ENCODE measurements at regions not wholly inside any gene's neighbourhood (a gene's known extent, or its start where the extent isn't known, plus 50 kb on each side); places are given as distances from the start of the nearest gene placed in this dataset.

- Histone ChIP-seq H3K27me3 (ENCODE audit: control insufficient read depth in 1 of 2, insufficient read depth in 2 of 2, low read length in 2 of 2) (no peaks in the 10 kb centered on the region), H3K4me3 (ENCODE audit: low read depth in 1 of 2, low read length in 2 of 2) (no peak overlapping the region), H3K27ac (ENCODE audit: low read depth, low read length) (no peak overlapping the region), H3K36me3 (ENCODE audit: control insufficient read depth in 1 of 2, insufficient read depth in 2 of 2, low read length in 2 of 2) (no peaks in the 10 kb centered on the region), H3K9ac (ENCODE audit: low read depth in 1 of 2, low read length in 2 of 2) (no peak overlapping the region), H3K9me3 (ENCODE audit: control insufficient read depth in 1 of 2, low read length in 2 of 2) (no peaks in the 10 kb centered on the region), H3K4me1 (ENCODE audit: control insufficient read depth in 1 of 2, insufficient read depth in 2 of 2, low read length in 2 of 2) (no peaks in the 10 kb centered on the region)
These were observed 845.9 kb downstream of the SUCLG1 start for GRCh38 chr2:83613178-83613577.

GRCh38 chr2:83602753-83603152, 856.3 kb downstream of the SUCLG1 start:
- H3K27ac ChIP-seq (ENCODE audit: low read depth, low read length): no peak overlapping the region
- H3K4me3 ChIP-seq (ENCODE audit: low read depth in 1 of 2, low read length in 2 of 2): no peak overlapping the region
- no peak overlapping the region for H3K9ac ChIP-seq (ENCODE audit: low read depth in 1 of 2, low read length in 2 of 2)
- H3K4me1 ChIP-seq (ENCODE audit: control insufficient read depth in 1 of 2, insufficient read depth in 2 of 2, low read length in 2 of 2): no peaks in the 10 kb centered on the region
- H3K9me3 ChIP-seq (ENCODE audit: control insufficient read depth in 1 of 2, low read length in 2 of 2): no peaks in the 10 kb centered on the region
- no peaks in the 10 kb centered on the region for H3K36me3 ChIP-seq (ENCODE audit: control insufficient read depth in 1 of 2, insufficient read depth in 2 of 2, low read length in 2 of 2)
- no peaks in the 10 kb centered on the region for H3K27me3 ChIP-seq (ENCODE audit: control insufficient read depth in 1 of 2, insufficient read depth in 2 of 2, low read length in 2 of 2)

- no peak overlapping the region for H3K27ac ChIP-seq (ENCODE audit: low read depth, low read length)
- no peaks in the 10 kb centered on the region for H3K4me1 ChIP-seq (ENCODE audit: control insufficient read depth in 1 of 2, insufficient read depth in 2 of 2, low read length in 2 of 2)
- H3K36me3 ChIP-seq (ENCODE audit: control insufficient read depth in 1 of 2, insufficient read depth in 2 of 2, low read length in 2 of 2): no peaks in the 10 kb centered on the region
- H3K9me3 ChIP-seq (ENCODE audit: control insufficient read depth in 1 of 2, low read length in 2 of 2): no peaks in the 10 kb centered on the region
- no peak overlapping the region for H3K4me3 ChIP-seq (ENCODE audit: low read depth in 1 of 2, low read length in 2 of 2)
- H3K9ac ChIP-seq (ENCODE audit: low read depth in 1 of 2, low read length in 2 of 2): no peak overlapping the region
- no peaks in the 10 kb centered on the region for H3K27me3 ChIP-seq (ENCODE audit: control insufficient read depth in 1 of 2, insufficient read depth in 2 of 2, low read length in 2 of 2)
These were observed 862.3 kb downstream of the SUCLG1 start for GRCh38 chr2:83596592-83597282.

GRCh38 chr2:83595926-83596325, 863.2 kb downstream of the SUCLG1 start:
- Histone ChIP-seq H3K4me3 (ENCODE audit: low read depth in 1 of 2, low read length in 2 of 2) (no peak overlapping the region), H3K27ac (ENCODE audit: low read depth, low read length) (no peak overlapping the region), H3K36me3 (ENCODE audit: control insufficient read depth in 1 of 2, insufficient read depth in 2 of 2, low read length in 2 of 2) (no peaks in the 10 kb centered on the region), H3K4me1 (ENCODE audit: control insufficient read depth in 1 of 2, insufficient read depth in 2 of 2, low read length in 2 of 2) (no peaks in the 10 kb centered on the region), H3K9me3 (ENCODE audit: control insufficient read depth in 1 of 2, low read length in 2 of 2) (no peaks in the 10 kb centered on the region), H3K27me3 (ENCODE audit: control insufficient read depth in 1 of 2, insufficient read depth in 2 of 2, low read length in 2 of 2) (no peaks in the 10 kb centered on the region), H3K9ac (ENCODE audit: low read depth in 1 of 2, low read length in 2 of 2) (no peak overlapping the region)

- Histone ChIP-seq H3K27me3 (ENCODE audit: control insufficient read depth in 1 of 2, insufficient read depth in 2 of 2, low read length in 2 of 2) (no peaks in the 10 kb centered on the region), H3K4me1 (ENCODE audit: control insufficient read depth in 1 of 2, insufficient read depth in 2 of 2, low read length in 2 of 2) (no peaks in the 10 kb centered on the region), H3K9me3 (ENCODE audit: control insufficient read depth in 1 of 2, low read length in 2 of 2) (no peaks in the 10 kb centered on the region), H3K9ac (ENCODE audit: low read depth in 1 of 2, low read length in 2 of 2) (no peak overlapping the region), H3K36me3 (ENCODE audit: control insufficient read depth in 1 of 2, insufficient read depth in 2 of 2, low read length in 2 of 2) (no peaks in the 10 kb centered on the region), H3K4me3 (ENCODE audit: low read depth in 1 of 2, low read length in 2 of 2) (no peak overlapping the region), H3K27ac (ENCODE audit: low read depth, low read length) (no peak overlapping the region)
These were observed 863.9 kb downstream of the SUCLG1 start for GRCh38 chr2:83595121-83595690.

GRCh38 chr2:83594241-83595120, 864.6 kb downstream of the SUCLG1 start:
- Histone ChIP-seq H3K4me1 (ENCODE audit: control insufficient read depth in 1 of 2, insufficient read depth in 2 of 2, low read length in 2 of 2) (no peaks in the 10 kb centered on the region), H3K4me3 (ENCODE audit: low read depth in 1 of 2, low read length in 2 of 2) (no peak overlapping the region), H3K36me3 (ENCODE audit: control insufficient read depth in 1 of 2, insufficient read depth in 2 of 2, low read length in 2 of 2) (no peaks in the 10 kb centered on the region), H3K9me3 (ENCODE audit: control insufficient read depth in 1 of 2, low read length in 2 of 2) (no peaks in the 10 kb centered on the region), H3K27me3 (ENCODE audit: control insufficient read depth in 1 of 2, insufficient read depth in 2 of 2, low read length in 2 of 2) (no peaks in the 10 kb centered on the region), H3K9ac (ENCODE audit: low read depth in 1 of 2, low read length in 2 of 2) (no peak overlapping the region), H3K27ac (ENCODE audit: low read depth, low read length) (no peak overlapping the region)

- Histone ChIP-seq H3K9ac (ENCODE audit: low read depth in 1 of 2, low read length in 2 of 2) (no peak overlapping the region), H3K27ac (ENCODE audit: low read depth, low read length) (no peak overlapping the region), H3K36me3 (ENCODE audit: control insufficient read depth in 1 of 2, insufficient read depth in 2 of 2, low read length in 2 of 2) (no peaks in the 10 kb centered on the region), H3K9me3 (ENCODE audit: control insufficient read depth in 1 of 2, low read length in 2 of 2) (no peaks in the 10 kb centered on the region), H3K4me1 (ENCODE audit: control insufficient read depth in 1 of 2, insufficient read depth in 2 of 2, low read length in 2 of 2) (no peaks in the 10 kb centered on the region), H3K4me3 (ENCODE audit: low read depth in 1 of 2, low read length in 2 of 2) (no peak overlapping the region), H3K27me3 (ENCODE audit: control insufficient read depth in 1 of 2, insufficient read depth in 2 of 2, low read length in 2 of 2) (no peaks in the 10 kb centered on the region)
These were observed 871.8 kb downstream of the SUCLG1 start for GRCh38 chr2:83587309-83587708.

GRCh38 chr2:83585250-83585649, 873.8 kb downstream of the SUCLG1 start:
- Histone ChIP-seq H3K9ac (ENCODE audit: low read depth in 1 of 2, low read length in 2 of 2) (no peak overlapping the region), H3K9me3 (ENCODE audit: control insufficient read depth in 1 of 2, low read length in 2 of 2) (no peaks in the 10 kb centered on the region), H3K4me1 (ENCODE audit: control insufficient read depth in 1 of 2, insufficient read depth in 2 of 2, low read length in 2 of 2) (no peaks in the 10 kb centered on the region), H3K4me3 (ENCODE audit: low read depth in 1 of 2, low read length in 2 of 2) (no peak overlapping the region), H3K27me3 (ENCODE audit: control insufficient read depth in 1 of 2, insufficient read depth in 2 of 2, low read length in 2 of 2) (no peaks in the 10 kb centered on the region), H3K27ac (ENCODE audit: low read depth, low read length) (no peak overlapping the region), H3K36me3 (ENCODE audit: control insufficient read depth in 1 of 2, insufficient read depth in 2 of 2, low read length in 2 of 2) (no peaks in the 10 kb centered on the region)

GRCh38 chr2:83584672-83585071, 874.4 kb downstream of the SUCLG1 start:
- Histone ChIP-seq H3K9me3 (ENCODE audit: control insufficient read depth in 1 of 2, low read length in 2 of 2) (no peaks in the 10 kb centered on the region), H3K4me3 (ENCODE audit: low read depth in 1 of 2, low read length in 2 of 2) (no peak overlapping the region), H3K4me1 (ENCODE audit: control insufficient read depth in 1 of 2, insufficient read depth in 2 of 2, low read length in 2 of 2) (no peaks in the 10 kb centered on the region), H3K27ac (ENCODE audit: low read depth, low read length) (no peak overlapping the region), H3K36me3 (ENCODE audit: control insufficient read depth in 1 of 2, insufficient read depth in 2 of 2, low read length in 2 of 2) (no peaks in the 10 kb centered on the region), H3K9ac (ENCODE audit: low read depth in 1 of 2, low read length in 2 of 2) (no peak overlapping the region), H3K27me3 (ENCODE audit: control insufficient read depth in 1 of 2, insufficient read depth in 2 of 2, low read length in 2 of 2) (no peaks in the 10 kb centered on the region)

- Histone ChIP-seq H3K9ac (ENCODE audit: low read depth in 1 of 2, low read length in 2 of 2) (no peak overlapping the region), H3K27ac (ENCODE audit: low read depth, low read length) (no peak overlapping the region)
These were observed 876.5 kb downstream of the SUCLG1 start for GRCh38 chr2:83582589-83582988.

More at GRCh38 chr2:83582589-83582988, 876.5 kb downstream of the SUCLG1 start:
- no peaks in the 10 kb centered on the region for H3K36me3 ChIP-seq (ENCODE audit: control insufficient read depth in 1 of 2, insufficient read depth in 2 of 2, low read length in 2 of 2)
- H3K4me3 ChIP-seq (ENCODE audit: low read depth in 1 of 2, low read length in 2 of 2): no peak overlapping the region
- no peaks in the 10 kb centered on the region for H3K4me1 ChIP-seq (ENCODE audit: control insufficient read depth in 1 of 2, insufficient read depth in 2 of 2, low read length in 2 of 2)
- no peaks in the 10 kb centered on the region for H3K27me3 ChIP-seq (ENCODE audit: control insufficient read depth in 1 of 2, insufficient read depth in 2 of 2, low read length in 2 of 2)
- no peaks in the 10 kb centered on the region for H3K9me3 ChIP-seq (ENCODE audit: control insufficient read depth in 1 of 2, low read length in 2 of 2)

Data from duodenal mucosa (tissue), 2 donors.